ENCODE measurements at regions not wholly inside any gene's neighbourhood (a gene's known extent, or its start where the extent isn't known, plus 50 kb on each side); places are given as distances from the start of the nearest gene placed in this dataset.

DNA sequence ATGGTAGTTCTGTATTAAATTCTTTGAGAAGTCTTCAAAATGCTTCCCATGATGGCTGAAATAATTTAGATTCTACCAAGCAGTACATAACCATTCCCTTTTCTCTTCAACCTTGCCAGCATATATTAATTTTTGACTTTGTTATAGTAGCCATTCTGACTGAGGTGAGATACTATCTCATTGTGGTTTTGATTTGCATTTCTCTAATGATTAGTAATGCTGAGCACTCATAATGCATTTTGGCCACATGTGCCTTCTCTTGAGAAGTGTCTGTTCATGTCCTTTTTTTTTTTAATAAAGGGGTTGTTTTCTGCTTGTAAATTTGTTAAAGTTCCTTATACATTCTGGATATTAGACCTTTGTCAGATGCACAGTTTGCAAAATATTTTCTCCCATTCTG, 173.9 kb downstream of the CALCRL start:
- no peak for ATAC-seq (replicated peaks in 1 of 2)
- H3K27me3 Mint-ChIP-seq (ENCODE audit: low read depth): no peaks in the 10 kb centered on the region
- no peaks in the 10 kb centered on the region for H3K4me1 Mint-ChIP-seq (ENCODE audit: low read depth)

DNA sequence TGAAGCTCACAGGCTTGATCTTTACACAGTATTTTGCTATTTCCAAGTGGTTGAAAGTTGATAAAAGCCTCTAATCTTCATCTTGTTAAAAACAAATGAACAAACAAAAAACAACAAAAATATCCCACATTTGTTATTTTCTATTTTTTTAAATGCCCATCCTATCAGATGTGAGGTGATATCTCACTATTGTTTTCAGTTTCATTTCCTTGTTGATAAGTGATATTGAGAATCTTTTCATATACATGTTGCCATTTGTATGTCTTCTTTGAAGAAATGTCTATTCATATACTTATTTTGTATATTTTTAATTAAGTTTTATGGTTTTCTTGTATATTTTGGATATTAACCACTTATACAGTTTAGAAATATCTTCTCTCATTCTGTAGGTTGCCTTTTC, 175.8 kb downstream of the CALCRL start:
- Mint-ChIP-seq H3K4me3 (no peak overlapping the region), H3K36me3 (ENCODE audit: insufficient read depth in 2 of 2) (no peaks in the 10 kb centered on the region), H3K27me3 (ENCODE audit: low read depth) (no peaks in the 10 kb centered on the region), H3K27ac (no peak overlapping the region), H3K4me1 (ENCODE audit: low read depth) (no peaks in the 10 kb centered on the region), H3K9me3 (peaks cover 0 to 5% of the 10 kb centered on the region in 2 donors)
- DNase-seq (no peak), ATAC-seq (replicated peaks in 1 of 2) (no peak)

More for the DNA sequence above, 173.9 kb downstream of the CALCRL start:
- no peak for DNase-seq
- Mint-ChIP-seq H3K4me3 (no peak overlapping the region), H3K9me3 (peaks cover 0 to 5% of the 10 kb centered on the region in 2 donors), H3K27ac (no peak overlapping the region), H3K36me3 (ENCODE audit: insufficient read depth in 2 of 2) (no peaks in the 10 kb centered on the region)

DNA sequence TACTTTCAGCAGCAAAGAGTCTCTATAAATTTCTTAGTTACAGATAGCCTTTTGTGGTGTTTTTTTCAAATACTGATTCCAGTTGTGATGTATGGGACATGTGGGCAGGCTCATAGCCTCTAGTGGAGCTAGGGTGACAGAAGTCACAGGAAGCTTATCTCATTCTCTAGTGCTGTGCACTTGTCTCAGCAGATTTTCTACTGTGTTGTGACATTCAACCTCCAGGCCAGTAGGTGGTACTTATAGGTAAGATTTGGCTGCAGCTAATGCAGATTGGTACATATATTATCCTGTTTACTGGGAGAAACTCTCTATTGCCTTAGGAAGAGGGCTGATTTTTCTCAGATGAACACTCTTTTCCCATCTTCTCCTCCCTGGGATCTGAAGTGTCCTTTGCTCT, 176.2 kb downstream of the CALCRL start:
- Mint-ChIP-seq H3K36me3 (ENCODE audit: insufficient read depth in 2 of 2) (no peaks in the 10 kb centered on the region), H3K4me3 (no peak overlapping the region), H3K9me3 (peaks cover 0 to 5% of the 10 kb centered on the region in 2 donors), H3K27me3 (ENCODE audit: low read depth) (no peaks in the 10 kb centered on the region), H3K27ac (no peak overlapping the region), H3K4me1 (ENCODE audit: low read depth) (no peaks in the 10 kb centered on the region)
- DNase-seq (no peak), ATAC-seq (replicated peaks in 1 of 2) (no peak)

DNA sequence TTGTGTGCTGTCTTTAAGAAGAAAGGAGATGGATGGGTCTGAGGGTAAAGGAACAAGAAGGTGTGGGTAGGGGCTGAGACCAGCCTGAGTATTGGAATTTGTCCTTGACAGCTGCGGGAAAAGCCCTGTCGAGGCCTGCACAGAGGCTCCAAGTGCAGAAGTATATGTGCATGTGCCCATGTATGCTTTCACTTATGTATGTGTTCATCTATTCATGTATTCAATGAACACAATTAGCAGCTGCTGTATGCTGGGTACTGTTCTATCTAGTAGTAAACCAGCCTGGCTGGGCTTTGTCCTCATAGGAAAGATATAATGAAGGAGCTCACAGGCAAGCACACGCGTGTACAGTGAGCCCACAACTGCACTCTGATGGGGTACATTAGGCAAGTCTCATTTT, 181.4 kb downstream of the CALCRL start:
- ATAC-seq (replicated peaks in 1 of 2): no peak
- H3K27ac Mint-ChIP-seq: no peak overlapping the region
- H3K36me3 Mint-ChIP-seq (ENCODE audit: insufficient read depth in 2 of 2): no peaks in the 10 kb centered on the region
- no peaks in the 10 kb centered on the region for H3K4me1 Mint-ChIP-seq (ENCODE audit: low read depth)
- peaks cover 2 to 4% of the 10 kb centered on the region in 2 donors for H3K9me3 Mint-ChIP-seq
- no peak overlapping the region for H3K4me3 Mint-ChIP-seq
- no peaks in the 10 kb centered on the region for H3K27me3 Mint-ChIP-seq (ENCODE audit: low read depth)
- DNase-seq: no peak

DNA sequence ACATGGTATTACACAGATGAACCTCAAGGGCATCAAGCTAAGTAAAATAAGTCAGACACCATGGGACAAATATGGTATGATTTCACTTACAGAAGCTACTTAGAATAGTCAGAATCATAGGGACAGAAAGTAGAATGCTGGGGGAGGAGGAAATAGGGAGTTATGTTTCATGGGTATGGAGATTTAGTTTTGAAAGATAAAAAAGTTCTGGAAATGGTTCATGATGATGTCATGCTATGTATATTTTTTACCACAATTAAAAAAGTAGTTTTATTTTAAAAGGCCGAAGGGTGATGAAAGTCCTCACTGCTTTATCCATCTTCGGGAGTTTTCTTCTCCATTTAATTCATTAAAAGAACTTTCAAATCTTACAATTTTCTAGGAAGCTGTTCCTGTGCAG, 181.9 kb downstream of the CALCRL start:
- Mint-ChIP-seq H3K27ac (no peak overlapping the region), H3K36me3 (ENCODE audit: insufficient read depth in 2 of 2) (no peaks in the 10 kb centered on the region), H3K27me3 (ENCODE audit: low read depth) (no peaks in the 10 kb centered on the region), H3K4me1 (ENCODE audit: low read depth) (no peaks in the 10 kb centered on the region), H3K9me3 (peaks cover 2 to 4% of the 10 kb centered on the region in 2 donors), H3K4me3 (no peak overlapping the region)
- no peak for ATAC-seq (replicated peaks in 1 of 2)
- DNase-seq: no peak

DNA sequence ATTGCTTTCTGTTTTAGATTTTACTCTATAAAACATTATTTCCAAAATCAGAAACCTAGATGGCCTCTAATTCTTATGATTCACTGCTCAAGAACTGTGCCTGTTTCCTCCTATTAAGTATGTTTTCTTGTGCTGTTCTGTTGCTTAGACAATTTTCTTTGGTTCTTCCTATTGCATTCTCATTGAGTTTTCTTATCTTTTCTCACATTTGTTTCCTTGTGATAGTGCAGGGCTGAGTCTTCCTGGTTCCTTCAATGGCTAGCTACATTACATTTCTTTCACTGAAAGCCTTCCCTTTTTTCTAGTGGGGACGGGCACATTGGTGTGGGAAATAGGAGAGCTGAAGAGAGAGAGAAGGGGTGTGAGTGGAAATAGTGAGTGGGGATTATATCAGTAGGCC, 183.4 kb downstream of the CALCRL start:
- Mint-ChIP-seq H3K4me1 (ENCODE audit: low read depth) (no peaks in the 10 kb centered on the region), H3K36me3 (ENCODE audit: insufficient read depth in 2 of 2) (no peaks in the 10 kb centered on the region), H3K4me3 (no peak overlapping the region), H3K27me3 (ENCODE audit: low read depth) (no peaks in the 10 kb centered on the region), H3K9me3 (peaks cover 2 to 4% of the 10 kb centered on the region in 2 donors), H3K27ac (no peak overlapping the region)
- ATAC-seq (replicated peaks in 1 of 2) (no peak), DNase-seq (no peak)

DNA sequence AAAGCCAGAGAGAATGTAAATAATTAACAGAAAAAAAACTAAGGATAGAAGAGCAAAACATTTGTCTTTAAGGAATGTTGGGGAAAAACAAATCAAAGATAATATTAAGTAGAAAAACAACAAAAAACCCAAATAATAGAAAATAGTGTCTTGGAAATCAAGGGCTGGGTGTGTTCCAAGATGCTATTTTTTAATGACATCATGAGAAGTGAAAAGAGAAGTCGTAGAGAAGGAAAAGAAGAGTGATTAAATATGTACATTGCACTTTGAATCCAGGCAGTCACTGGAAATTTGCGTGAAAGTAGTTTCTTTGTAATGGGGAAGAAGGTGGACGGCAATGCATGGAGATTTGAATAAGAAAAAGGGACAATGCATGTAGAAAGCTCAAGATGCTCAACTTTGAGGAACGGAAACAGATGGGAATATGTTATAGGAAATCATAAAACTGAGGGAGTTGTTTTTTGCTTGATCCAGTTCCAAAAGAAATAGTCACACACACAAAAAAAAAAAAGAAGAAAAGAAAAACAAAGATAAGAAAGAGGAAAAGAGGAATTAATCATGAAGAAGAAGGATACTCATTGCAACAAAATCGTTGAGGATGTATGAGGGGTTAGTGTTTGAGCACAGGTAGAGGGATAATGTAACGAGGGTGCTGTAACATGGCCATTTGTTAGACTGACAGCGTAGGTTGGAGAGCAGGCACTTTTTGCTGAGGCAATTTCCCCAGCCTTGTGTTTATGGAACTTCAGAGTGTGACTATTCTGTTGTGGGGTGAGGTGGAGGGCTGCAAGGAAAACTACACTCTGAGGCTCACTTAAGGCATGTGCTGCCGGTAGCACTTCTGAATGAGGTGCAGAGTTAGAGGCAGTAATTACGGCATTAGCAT, 184.1 kb downstream of the CALCRL start:
- no peak for ATAC-seq (replicated peaks in 1 of 2)
- DNase-seq: no peak
- Mint-ChIP-seq H3K27ac (no peak overlapping the region), H3K27me3 (ENCODE audit: low read depth) (no peaks in the 10 kb centered on the region), H3K4me1 (ENCODE audit: low read depth) (no peaks in the 10 kb centered on the region), H3K36me3 (ENCODE audit: insufficient read depth in 2 of 2) (no peaks in the 10 kb centered on the region), H3K9me3 (peaks cover 2 to 4% of the 10 kb centered on the region in 2 donors), H3K4me3 (no peak overlapping the region)

DNA sequence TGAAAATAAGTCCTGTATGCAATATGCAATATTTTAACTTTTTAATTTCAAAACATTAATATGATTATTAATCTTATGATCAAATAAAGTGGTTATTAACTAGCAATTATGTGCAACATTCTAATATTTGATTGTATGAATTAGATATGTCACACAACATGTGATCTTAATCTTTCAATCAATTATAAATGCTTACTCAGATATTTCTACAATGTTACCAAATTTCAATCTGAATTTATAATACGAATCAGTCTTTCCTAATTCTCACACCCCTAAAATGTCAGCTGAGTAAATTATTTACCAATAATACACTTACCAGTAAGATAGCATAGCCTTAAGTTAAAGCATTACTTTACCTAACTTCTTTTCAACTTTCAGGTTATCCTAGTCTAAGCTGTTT, 186.3 kb downstream of the CALCRL start:
- Mint-ChIP-seq H3K36me3 (ENCODE audit: insufficient read depth in 2 of 2) (no peaks in the 10 kb centered on the region), H3K27me3 (ENCODE audit: low read depth) (no peaks in the 10 kb centered on the region), H3K4me3 (no peak overlapping the region), H3K9me3 (peaks cover 2 to 4% of the 10 kb centered on the region in 2 donors), H3K4me1 (ENCODE audit: low read depth) (no peaks in the 10 kb centered on the region), H3K27ac (no peak overlapping the region)
- DNase-seq (no peak), ATAC-seq (replicated peaks in 1 of 2) (no peak)

DNA sequence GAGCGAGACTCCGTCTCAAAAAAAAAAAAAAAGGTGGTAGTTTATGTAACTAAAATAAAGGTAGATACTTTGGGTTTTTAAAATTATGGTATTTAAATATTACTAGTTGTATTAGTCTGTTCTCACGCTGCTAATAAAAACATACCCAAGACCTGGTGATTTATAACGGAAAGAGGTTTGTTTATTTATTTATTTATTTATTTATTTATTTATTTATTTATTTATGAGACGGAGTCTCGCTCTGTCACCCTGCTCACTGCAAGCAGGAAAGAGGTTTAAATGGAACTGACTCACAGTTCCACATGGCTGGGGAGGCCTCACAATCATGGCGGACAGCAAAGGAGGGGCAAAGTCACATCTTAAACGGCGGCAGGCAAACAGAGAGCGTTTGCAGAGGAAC, 196.0 kb downstream of the CALCRL start:
- DNase-seq: no peak
- no peak overlapping the region for H3K27ac Mint-ChIP-seq
- H3K36me3 Mint-ChIP-seq (ENCODE audit: insufficient read depth in 2 of 2): no peaks in the 10 kb centered on the region
- H3K4me3 Mint-ChIP-seq: no peak overlapping the region
- no peaks in the 10 kb centered on the region for H3K9me3 Mint-ChIP-seq
- ATAC-seq (replicated peaks in 1 of 2): no peak
- H3K4me1 Mint-ChIP-seq (ENCODE audit: low read depth): no peaks in the 10 kb centered on the region
- H3K27me3 Mint-ChIP-seq (ENCODE audit: low read depth): no peaks in the 10 kb centered on the region

DNA sequence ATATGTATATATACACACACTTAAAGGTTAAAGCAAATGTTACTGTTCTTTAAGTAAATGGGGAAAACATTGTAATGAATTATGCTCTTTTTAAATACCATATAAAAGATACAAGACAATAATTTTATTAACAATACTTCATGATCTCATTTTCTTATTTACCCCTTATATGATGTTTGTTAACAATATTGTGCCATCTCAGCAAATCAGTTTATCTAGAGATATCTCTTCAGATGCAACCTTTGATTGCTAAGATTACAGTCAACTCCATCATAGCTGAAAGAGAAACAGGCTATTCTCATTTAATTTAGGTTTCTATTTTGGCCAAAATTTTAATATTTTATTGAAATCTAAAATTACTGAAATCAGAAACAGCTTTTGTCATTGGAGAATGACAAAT, 197.9 kb downstream of the CALCRL start:
- Mint-ChIP-seq H3K27me3 (ENCODE audit: low read depth) (no peaks in the 10 kb centered on the region), H3K9me3 (no peaks in the 10 kb centered on the region)

DNA sequence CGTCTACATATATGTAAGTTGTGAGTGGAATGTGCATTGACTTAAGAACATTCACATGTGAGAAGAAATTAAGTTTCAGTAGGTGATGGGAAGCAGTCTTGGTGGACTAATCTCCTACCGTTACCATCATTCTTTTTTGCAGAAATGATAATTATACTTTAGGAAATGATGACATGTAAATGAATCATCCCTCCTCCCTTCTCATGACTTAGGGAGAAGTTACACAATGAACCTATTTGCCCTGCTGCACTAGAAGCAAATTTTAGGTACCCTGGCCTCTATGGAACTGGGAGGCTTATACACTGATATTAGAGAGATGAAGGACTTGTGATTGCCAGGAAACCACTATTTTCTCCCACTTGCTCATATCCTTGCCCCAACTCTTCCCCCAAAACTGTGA, 214.2 kb downstream of the CALCRL start:
- ATAC-seq (replicated peaks in 1 of 2) (no peak), DNase-seq (no peak)
- no peaks in the 10 kb centered on the region for H3K36me3 Mint-ChIP-seq (ENCODE audit: insufficient read depth in 2 of 2)
- H3K27ac Mint-ChIP-seq: no peak overlapping the region
- no peak overlapping the region for H3K4me3 Mint-ChIP-seq
- peaks cover 0 to 3% of the 10 kb centered on the region in 2 donors for H3K9me3 Mint-ChIP-seq
- H3K4me1 Mint-ChIP-seq (ENCODE audit: low read depth): no peaks in the 10 kb centered on the region
- no peaks in the 10 kb centered on the region for H3K27me3 Mint-ChIP-seq (ENCODE audit: low read depth)

More for the DNA sequence above, 197.9 kb downstream of the CALCRL start:
- no peak overlapping the region for H3K27ac Mint-ChIP-seq
- H3K4me3 Mint-ChIP-seq: no peak overlapping the region
- no peaks in the 10 kb centered on the region for H3K4me1 Mint-ChIP-seq (ENCODE audit: low read depth)
- DNase-seq (no peak), ATAC-seq (replicated peaks in 1 of 2) (no peak)
- no peaks in the 10 kb centered on the region for H3K36me3 Mint-ChIP-seq (ENCODE audit: insufficient read depth in 2 of 2)

DNA sequence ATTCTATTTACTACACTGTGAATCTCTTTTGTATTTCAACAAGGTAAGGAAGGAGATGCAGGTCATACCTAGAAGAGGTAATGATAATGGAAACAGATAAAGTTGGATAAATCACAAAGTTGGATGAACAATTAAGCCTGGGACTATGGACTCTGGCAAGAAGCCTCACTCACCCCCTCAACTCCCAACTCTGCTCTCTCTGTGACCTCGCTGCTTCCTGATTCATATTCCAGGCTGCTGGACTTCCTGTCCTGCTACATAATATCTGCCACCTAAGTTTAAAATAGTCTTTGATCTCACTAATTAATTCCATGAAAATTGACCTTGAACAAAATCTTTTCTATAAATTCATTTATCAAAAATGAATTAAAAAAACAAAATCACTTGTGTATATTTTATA, 215.3 kb downstream of the CALCRL start:
- ATAC-seq (replicated peaks in 1 of 2): no peak
- Mint-ChIP-seq H3K9me3 (peaks cover 0 to 3% of the 10 kb centered on the region in 2 donors), H3K36me3 (ENCODE audit: insufficient read depth in 2 of 2) (no peaks in the 10 kb centered on the region), H3K27ac (no peak overlapping the region), H3K27me3 (ENCODE audit: low read depth) (no peaks in the 10 kb centered on the region), H3K4me1 (ENCODE audit: low read depth) (no peaks in the 10 kb centered on the region), H3K4me3 (no peak overlapping the region)
- no peak for DNase-seq

DNA sequence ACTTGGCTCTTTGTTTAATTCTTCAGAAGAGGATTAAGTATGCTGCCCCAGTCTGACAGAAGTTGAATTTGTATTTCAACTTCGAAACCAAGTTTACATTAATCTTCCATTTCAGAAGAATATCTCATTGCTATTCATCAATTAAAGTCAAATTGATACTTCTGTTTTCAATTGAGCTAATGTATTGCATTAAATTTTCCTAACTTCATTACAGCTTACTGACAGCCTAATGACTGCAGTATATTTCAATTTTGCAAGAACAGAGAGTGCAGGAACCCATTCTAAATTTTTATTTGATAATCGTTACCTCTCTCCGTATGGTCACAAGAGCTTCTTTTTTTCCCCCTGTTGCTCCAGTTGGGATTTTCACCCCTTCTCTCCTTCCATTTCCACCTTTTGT, 218.0 kb downstream of the CALCRL start:
- H3K9me3 Mint-ChIP-seq: peaks cover 0 to 3% of the 10 kb centered on the region in 2 donors
- no peaks in the 10 kb centered on the region for H3K27me3 Mint-ChIP-seq (ENCODE audit: low read depth)
- H3K4me3 Mint-ChIP-seq: no peak overlapping the region
- no peaks in the 10 kb centered on the region for H3K4me1 Mint-ChIP-seq (ENCODE audit: low read depth)
- DNase-seq (no peak), ATAC-seq (replicated peaks in 1 of 2) (no peak)
- no peaks in the 10 kb centered on the region for H3K36me3 Mint-ChIP-seq (ENCODE audit: insufficient read depth in 2 of 2)
- no peak overlapping the region for H3K27ac Mint-ChIP-seq

DNA sequence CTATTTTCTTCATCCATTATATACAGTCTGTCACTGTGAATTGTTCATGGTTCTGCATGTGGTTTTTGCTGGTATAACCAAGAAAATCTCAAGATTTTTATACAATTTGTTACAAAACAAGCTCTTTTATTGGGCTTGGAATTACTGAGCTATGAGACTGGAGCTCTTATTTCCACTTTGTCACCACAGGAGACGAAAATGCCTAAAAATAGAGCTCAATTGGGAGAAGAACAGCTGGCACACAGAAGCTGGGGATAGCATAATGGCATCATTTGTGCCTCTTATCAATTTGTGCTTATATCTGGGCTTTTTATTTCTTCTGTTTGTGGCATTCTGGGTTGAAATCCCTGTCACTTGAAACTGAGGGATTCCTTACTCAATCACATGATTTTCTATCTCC, 219.1 kb downstream of the CALCRL start:
- H3K9me3 Mint-ChIP-seq: peaks cover 0 to 4% of the 10 kb centered on the region in 2 donors
- H3K27ac Mint-ChIP-seq: no peak overlapping the region
- H3K36me3 Mint-ChIP-seq (ENCODE audit: insufficient read depth in 2 of 2): no peaks in the 10 kb centered on the region
- no peak for DNase-seq
- no peaks in the 10 kb centered on the region for H3K27me3 Mint-ChIP-seq (ENCODE audit: low read depth)
- H3K4me3 Mint-ChIP-seq: no peak overlapping the region
- no peaks in the 10 kb centered on the region for H3K4me1 Mint-ChIP-seq (ENCODE audit: low read depth)
- ATAC-seq (replicated peaks in 1 of 2): no peak
